ENCODE measurements at regions not wholly inside any gene's neighbourhood (a gene's known extent, or its start where the extent isn't known, plus 50 kb on each side); places are given as distances from the start of the nearest gene placed in this dataset.

- no peak for TF ChIP-seq ARID4A (CRISPR knock-in tag; IDR thresholded peaks at IDR 0.05; ENCODE audit: borderline replicate concordance)
- TF ChIP-seq ZNF550 (CRISPR knock-in tag; IDR thresholded peaks at IDR 0.05; ENCODE audit: borderline replicate concordance): no peak
- no peak for TF ChIP-seq ZNF687 (CRISPR knock-in tag; IDR thresholded peaks at IDR 0.05)
- TF ChIP-seq AGO1 (IDR thresholded peaks at IDR 0.05; ENCODE audit: low read depth, low read length, poor library complexity, severe bottlenecking): no peak
- no peak for TF ChIP-seq RXRB (CRISPR knock-in tag; IDR thresholded peaks at IDR 0.05; ENCODE audit: borderline replicate concordance)
Observed at GRCh38 chr4:13267091-13267490, 217.0 kb downstream of the RAB28 start (continued).

All from HepG2 (cell line).